SK-N-SH treated with all-trans-retinoic acid at 6 μM for 48 hours (cell line): ENCODE measurements at regions not wholly inside any gene's neighbourhood (a gene's known extent, or its start where the extent isn't known, plus 50 kb on each side); places are given as distances from the start of the nearest gene placed in this dataset.
A peak's percentile ranks its signal among the peaks of the same experiment; 100 is the strongest.

Experiments
- ATAC-seq: fragments of 200-7000 bp; cut with Tn5 transposase; 3 replicates; pipeline ENCODE4 v1.9.1; 2020; ENCODE audit warnings: mild to moderate bottlenecking, moderate library complexity
- ARNTL ChIP-seq: fragments of 450-650 bp; formaldehyde crosslinking; IDR thresholded peaks from 2 replicates; pipeline ENCODE4 v1.5.0; 2020; ENCODE audit warnings: low read depth, mild to moderate bottlenecking, moderate library complexity, borderline replicate concordance
- BACH2 ChIP-seq: fragments of 250-450 bp; sonication (Bioruptor Pico); IDR thresholded peaks from 2 replicates; pipeline ENCODE4 v1.9.0; 2021; ENCODE audit warnings: mild to moderate bottlenecking, borderline replicate concordance
- CREB5 ChIP-seq: fragments of 250-450 bp; sonication (Bioruptor Pico); IDR thresholded peaks from 2 replicates; pipeline ENCODE4 v1.5.1; 2020; ENCODE audit warnings: low read depth, mild to moderate bottlenecking, moderate library complexity
- CSDC2 ChIP-seq: fragments of 250-450 bp; sonication (Bioruptor Pico); IDR thresholded peaks from 2 replicates; pipeline ENCODE4 v1.5.0; 2020; ENCODE audit warnings: mild to moderate bottlenecking, moderate library complexity
- ESRRG ChIP-seq: fragments of 250-450 bp; sonication (Bioruptor Pico); IDR thresholded peaks from 2 replicates; pipeline ENCODE4 v1.6.1; 2021; ENCODE audit warnings: mild to moderate bottlenecking
- GLIS3 ChIP-seq: fragments of 250-450 bp; sonication (Bioruptor Pico); IDR thresholded peaks from 2 replicates; pipeline ENCODE4 v1.5.0; 2020; ENCODE audit warnings: mild to moderate bottlenecking, moderate library complexity
- OSR1 ChIP-seq: fragments of 250-450 bp; sonication (Bioruptor Pico); IDR thresholded peaks from 2 replicates; pipeline ENCODE4 v1.8.0; 2022; ENCODE audit warnings: moderate library complexity, mild to moderate bottlenecking, inconsistent platforms
- PATZ1 ChIP-seq: fragments of 250-450 bp; sonication (Bioruptor Pico); IDR thresholded peaks from 2 replicates; pipeline ENCODE4 v1.8.0; 2020; ENCODE audit warnings: mild to moderate bottlenecking, moderate library complexity, borderline replicate concordance
- POU6F1 ChIP-seq: fragments of 250-450 bp; sonication (Bioruptor Pico); IDR thresholded peaks from 2 replicates; pipeline ENCODE4 v1.8.0; 2021; ENCODE audit warnings: low read depth, mild to moderate bottlenecking, moderate library complexity, borderline replicate concordance
- PPARA ChIP-seq: fragments of 250-450 bp; sonication (Bioruptor Pico); IDR thresholded peaks from 2 replicates; pipeline ENCODE4 v1.5.0; 2020; ENCODE audit warnings: mild to moderate bottlenecking, borderline replicate concordance
- RARB ChIP-seq: fragments of 250-450 bp; sonication (Bioruptor Pico); IDR thresholded peaks from 2 replicates; pipeline ENCODE4 v1.8.0; 2021; ENCODE audit warnings: mild to moderate bottlenecking, moderate library complexity
- SNAI2 ChIP-seq: fragments of 250-450 bp; sonication (Bioruptor Pico); IDR thresholded peaks from 2 replicates; pipeline ENCODE4 v1.5.0; 2020; ENCODE audit warnings: mild to moderate bottlenecking, moderate library complexity
- TCF4 ChIP-seq: fragments of 250-450 bp; sonication (Bioruptor Pico); IDR thresholded peaks from 2 replicates; pipeline ENCODE4 v1.8.0; 2021; ENCODE audit warnings: mild to moderate bottlenecking, moderate library complexity, borderline replicate concordance
- TOX ChIP-seq: fragments of 250-450 bp; sonication (Bioruptor Pico); IDR thresholded peaks from 2 replicates; pipeline ENCODE4 v1.8.0; 2021; ENCODE audit warnings: mild to moderate bottlenecking, moderate library complexity, borderline replicate concordance
- TSHZ2 ChIP-seq: fragments of 250-450 bp; sonication (Bioruptor Pico); IDR thresholded peaks from 2 replicates; pipeline ENCODE4 v1.5.0; 2020; ENCODE audit warnings: mild to moderate bottlenecking, moderate library complexity
- ZFP30 ChIP-seq: fragments of 450-650 bp; formaldehyde crosslinking; IDR thresholded peaks from 2 replicates; pipeline ENCODE4 v1.5.0; 2022; ENCODE audit warnings: mild to moderate bottlenecking, moderate library complexity
- ZNF565 ChIP-seq: fragments of 450-650 bp; formaldehyde crosslinking; conservative IDR thresholded peaks from 2 replicates; pipeline ENCODE4 v1.5.0; 2020; ENCODE audit warnings: low read depth, mild to moderate bottlenecking, moderate library complexity
- ZNF70 ChIP-seq: fragments of 450-650 bp; formaldehyde crosslinking; IDR thresholded peaks from 2 replicates; pipeline ENCODE4 v1.5.0; 2020; ENCODE audit warnings: mild to moderate bottlenecking, moderate library complexity
- ZNF8 ChIP-seq: fragments of 450-650 bp; formaldehyde crosslinking; IDR thresholded peaks from 2 replicates; pipeline ENCODE4 v1.5.0; 2020; ENCODE audit warnings: mild to moderate bottlenecking, moderate library complexity

GRCh38 chr2:102967451-102967850 lies 205.6 kb downstream of the TMEM182 start (continued):
- no peak for TF ChIP-seq ZNF565 (CRISPR knock-in tag)
- no peak for TF ChIP-seq POU6F1 (CRISPR knock-in tag)
- TF ChIP-seq OSR1 = no peak
- peak; percentile 73 for TF ChIP-seq TCF4 (CRISPR knock-in tag)
- TF ChIP-seq PATZ1 (CRISPR knock-in tag) = peak; percentile 72; the same call in 1 of the 2 replicates
- TF ChIP-seq ESRRG = no peak
- no peak for TF ChIP-seq BACH2 (CRISPR knock-in tag)
- no peak for TF ChIP-seq ZFP30 (CRISPR knock-in tag)
- no peak for TF ChIP-seq ZNF70 (CRISPR knock-in tag)
- no peak for TF ChIP-seq RARB
- TF ChIP-seq, all 23 proteins: peak for 4

GRCh38 chr2:102968375-102968774 lies 206.5 kb downstream of the TMEM182 start:
- TF ChIP-seq TOX (no peak), TCF4 (CRISPR knock-in tag) (peak; percentile 30; the same call in 1 of the 2 replicates), ARNTL (CRISPR knock-in tag) (no peak)
- TF ChIP-seq, all 23 proteins: peak for 1
- ATAC-seq = no peak

- no peak for ATAC-seq
- no peak for TF ChIP-seq ZNF8
These were observed 209.9 kb downstream of the TMEM182 start for GRCh38 chr2:102971701-102972100.

GRCh38 chr2:102975996-102976975 lies 214.5 kb downstream of the TMEM182 start:
- ATAC-seq = peak; percentile 90
- TF ChIP-seq SNAI2 (CRISPR knock-in tag) (no peak), PPARA (no peak)
- TF ChIP-seq, all 23 proteins: peak for 0

GRCh38 chr2:102977426-102978090 lies 215.7 kb downstream of the TMEM182 start:
- TF ChIP-seq TCF4 (CRISPR knock-in tag) (no peak), ARNTL (CRISPR knock-in tag) (no peak), GLIS3 (CRISPR knock-in tag) (no peak), TSHZ2 (CRISPR knock-in tag) (no peak), TOX (no peak), CSDC2 (CRISPR knock-in tag) (no peak), ESRRG (no peak), ZNF70 (CRISPR knock-in tag) (no peak), ZFP30 (CRISPR knock-in tag) (no peak), ZNF8 (no peak), CREB5 (CRISPR knock-in tag) (no peak), RARB (no peak), BACH2 (CRISPR knock-in tag) (no peak), SNAI2 (CRISPR knock-in tag) (no peak)

More at GRCh38 chr2:102977426-102978090, 215.7 kb downstream of the TMEM182 start:
- no peak for ATAC-seq
